ENCODE measurements at regions not wholly inside any gene's neighbourhood (a gene's known extent, or its start where the extent isn't known, plus 50 kb on each side); places are given as distances from the start of the nearest gene placed in this dataset.

DNA sequence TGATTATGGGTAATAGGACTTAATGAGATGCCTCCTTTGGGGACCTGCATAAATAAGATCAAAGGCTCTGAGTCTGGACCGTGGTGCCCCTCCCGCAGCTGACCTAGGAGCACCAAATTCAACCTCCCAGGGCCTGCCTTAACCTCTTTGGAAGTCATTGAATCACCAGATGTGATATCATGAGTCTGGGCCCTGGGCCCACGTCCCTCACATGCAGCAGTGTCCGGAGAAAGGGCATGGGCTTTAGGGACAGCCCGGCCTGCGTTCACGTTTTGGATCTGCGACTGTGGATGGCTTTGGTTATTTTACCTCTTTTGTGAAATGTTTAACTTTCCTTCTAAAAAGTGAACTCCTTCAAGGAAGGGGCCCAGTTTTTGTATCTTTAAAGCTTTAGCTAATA lies 220.0 kb upstream of the KLF6 start:
- no peak overlapping the region for H3K4me3 ChIP-seq (ENCODE audit: control extremely low read depth in 1 of 5, extremely low read depth in 1 of 5, insufficient read depth in 1 of 5, low read depth in 2 of 5, low read length in 4 of 5)
- no peaks in the 10 kb centered on the region for H4K20me1 ChIP-seq (ENCODE audit: control insufficient read depth, insufficient read depth, low read length, poor library complexity, severe bottlenecking)
- DNase-seq (no peak), ATAC-seq (ENCODE audit: low read depth) (no peak)
- no peak overlapping the region for H3K27ac ChIP-seq (ENCODE audit: low read length in 2 of 2)
- no peak overlapping the region for H3K4me3 Mint-ChIP-seq
- no peaks in the 10 kb centered on the region for H3K27me3 Mint-ChIP-seq
- H3K79me2 ChIP-seq (ENCODE audit: control insufficient read depth, insufficient read depth, low read length) = no peaks in the 10 kb centered on the region
- WGBS (ENCODE audit: insufficient coverage) = 96% methylated on average over 4 of the region's 8 CpGs
- CTCF ChIA-PET = no interaction called here
- peaks cover 5 to 6% of the 10 kb centered on the region in 2 donors for H3K4me1 ChIP-seq (ENCODE audit: control insufficient read depth in 2 of 2, insufficient read depth in 2 of 2, low read length in 2 of 2)
- H3K9ac ChIP-seq (ENCODE audit: low read length) = no peak overlapping the region
- intact Hi-C loops (cut with micrococcal nuclease) = no loop called here
- POLR2A ChIA-PET = no interaction called here
- H3K4me1 Mint-ChIP-seq = peaks cover 12% of the 10 kb centered on the region
- H3K9me3 ChIP-seq (ENCODE audit: control extremely low read depth in 1 of 3, control insufficient read depth in 2 of 3, insufficient read depth in 1 of 3, low read length in 2 of 3) = no peaks in the 10 kb centered on the region
- no peak overlapping the region for H2AFZ ChIP-seq (ENCODE audit: insufficient read depth, low read depth, low read length, poor library complexity, severe bottlenecking)
- no peaks in the 10 kb centered on the region for H3K27me3 ChIP-seq (replicated peaks in 1 of 4; ENCODE audit: control extremely low read depth in 1 of 4, control insufficient read depth in 3 of 4, insufficient read depth in 4 of 4, low read length in 3 of 4)
- H3K4me2 ChIP-seq (replicated peaks; ENCODE audit: low read depth, low read length, poor library complexity, severe bottlenecking) = no peak overlapping the region
- no peak overlapping the region for H3K27ac Mint-ChIP-seq
- H3K9me3 Mint-ChIP-seq (ENCODE audit: insufficient read depth) = peaks cover 10% of the 10 kb centered on the region
- no peaks in the 10 kb centered on the region for H3K36me3 ChIP-seq (replicated peaks in 1 of 2; ENCODE audit: control extremely low read depth in 1 of 2, control insufficient read depth in 1 of 2, extremely low read depth in 1 of 2, insufficient read depth in 2 of 2, low read length in 1 of 2)
- TF ChIP-seq, protein P1, sequence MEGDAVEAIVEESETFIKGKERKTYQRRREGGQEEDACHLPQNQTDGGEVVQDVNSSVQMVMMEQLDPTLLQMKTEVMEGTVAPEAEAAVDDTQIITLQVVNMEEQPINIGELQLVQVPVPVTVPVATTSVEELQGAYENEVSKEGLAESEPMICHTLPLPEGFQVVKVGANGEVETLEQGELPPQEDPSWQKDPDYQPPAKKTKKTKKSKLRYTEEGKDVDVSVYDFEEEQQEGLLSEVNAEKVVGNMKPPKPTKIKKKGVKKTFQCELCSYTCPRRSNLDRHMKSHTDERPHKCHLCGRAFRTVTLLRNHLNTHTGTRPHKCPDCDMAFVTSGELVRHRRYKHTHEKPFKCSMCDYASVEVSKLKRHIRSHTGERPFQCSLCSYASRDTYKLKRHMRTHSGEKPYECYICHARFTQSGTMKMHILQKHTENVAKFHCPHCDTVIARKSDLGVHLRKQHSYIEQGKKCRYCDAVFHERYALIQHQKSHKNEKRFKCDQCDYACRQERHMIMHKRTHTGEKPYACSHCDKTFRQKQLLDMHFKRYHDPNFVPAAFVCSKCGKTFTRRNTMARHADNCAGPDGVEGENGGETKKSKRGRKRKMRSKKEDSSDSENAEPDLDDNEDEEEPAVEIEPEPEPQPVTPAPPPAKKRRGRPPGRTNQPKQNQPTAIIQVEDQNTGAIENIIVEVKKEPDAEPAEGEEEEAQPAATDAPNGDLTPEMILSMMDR (IDR thresholded peaks at IDR 0.05) = no peak
- no peak for TF ChIP-seq EZH2 (IDR thresholded peaks at IDR 0.05; ENCODE audit: borderline replicate concordance, insufficient read depth, low read depth, low read length, poor library complexity, severe bottlenecking)

DNA sequence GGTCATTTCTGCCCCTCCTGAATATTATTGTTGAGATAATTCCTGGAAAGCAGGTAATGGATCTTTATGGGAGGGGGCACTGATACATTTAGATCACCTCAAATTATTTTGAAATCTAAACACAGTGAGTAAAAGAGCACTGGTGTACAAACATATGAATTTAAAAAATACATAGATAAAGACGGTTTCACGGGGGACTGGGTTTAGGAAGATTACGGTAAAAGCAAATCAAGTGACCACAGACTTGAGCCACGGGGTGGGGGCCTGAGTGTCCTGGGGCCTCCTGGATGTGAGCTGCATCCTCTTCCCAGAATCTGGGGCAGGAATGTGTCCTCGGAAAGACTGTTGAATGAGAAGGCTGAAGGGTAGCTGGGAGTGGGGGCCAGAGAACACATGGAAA lies 219.1 kb upstream of the KLF6 start:
- ATAC-seq (ENCODE audit: low read depth) = no peak
- H2AFZ ChIP-seq (ENCODE audit: insufficient read depth, low read depth, low read length, poor library complexity, severe bottlenecking) = no peak overlapping the region
- 100% methylated on average over 4 of the region's 5 CpGs for WGBS (ENCODE audit: insufficient coverage)
- TF ChIP-seq EZH2 (IDR thresholded peaks at IDR 0.05; ENCODE audit: borderline replicate concordance, insufficient read depth, low read depth, low read length, poor library complexity, severe bottlenecking) = no peak
- TF ChIP-seq, protein P1 (IDR thresholded peaks at IDR 0.05) = no peak
- ChIA-PET POLR2A (interaction anchor here (0.6 kb wide), 1 partner anchor 128 kb away, joined by 4 read pairs; no protein-coding TSS in a partner anchor), CTCF (no interaction called here)
- DNase-seq = no peak
- H4K20me1 ChIP-seq (ENCODE audit: control insufficient read depth, insufficient read depth, low read length, poor library complexity, severe bottlenecking) = no peaks in the 10 kb centered on the region
- no peaks in the 10 kb centered on the region for H3K27me3 Mint-ChIP-seq
- H3K79me2 ChIP-seq (ENCODE audit: control insufficient read depth, insufficient read depth, low read length) = no peaks in the 10 kb centered on the region
- H3K9me3 Mint-ChIP-seq (ENCODE audit: insufficient read depth) = peaks cover 11% of the 10 kb centered on the region
- no peak overlapping the region for H3K4me3 ChIP-seq (ENCODE audit: control extremely low read depth in 1 of 5, extremely low read depth in 1 of 5, insufficient read depth in 1 of 5, low read depth in 2 of 5, low read length in 4 of 5)
- H3K27ac ChIP-seq (ENCODE audit: low read length in 2 of 2) = no peak overlapping the region
- H3K4me1 Mint-ChIP-seq = peaks cover 12% of the 10 kb centered on the region
- no peaks in the 10 kb centered on the region for H3K36me3 ChIP-seq (replicated peaks in 1 of 2; ENCODE audit: control extremely low read depth in 1 of 2, control insufficient read depth in 1 of 2, extremely low read depth in 1 of 2, insufficient read depth in 2 of 2, low read length in 1 of 2)
- H3K9me3 ChIP-seq (ENCODE audit: control extremely low read depth in 1 of 3, control insufficient read depth in 2 of 3, insufficient read depth in 1 of 3, low read length in 2 of 3) = peaks cover 0 to 3% (median 0%) of the 10 kb centered on the region in 3 donors
- no peak overlapping the region for H3K9ac ChIP-seq (ENCODE audit: low read length)
- no peak overlapping the region for H3K4me2 ChIP-seq (replicated peaks; ENCODE audit: low read depth, low read length, poor library complexity, severe bottlenecking)
- H3K4me3 Mint-ChIP-seq = no peak overlapping the region
- no peak overlapping the region for H3K27ac Mint-ChIP-seq
- H3K4me1 ChIP-seq (ENCODE audit: control insufficient read depth in 2 of 2, insufficient read depth in 2 of 2, low read length in 2 of 2) = peaks cover 5 to 6% of the 10 kb centered on the region in 2 donors
- intact Hi-C loops (cut with micrococcal nuclease) = no loop called here
- no peaks in the 10 kb centered on the region for H3K27me3 ChIP-seq (replicated peaks in 1 of 4; ENCODE audit: control extremely low read depth in 1 of 4, control insufficient read depth in 3 of 4, insufficient read depth in 4 of 4, low read length in 3 of 4)

All from B cell (primary cell).